ENCODE measurements at regions not wholly inside any gene's neighbourhood (a gene's known extent, or its start where the extent isn't known, plus 50 kb on each side); places are given as distances from the start of the nearest gene placed in this dataset.

DNA sequence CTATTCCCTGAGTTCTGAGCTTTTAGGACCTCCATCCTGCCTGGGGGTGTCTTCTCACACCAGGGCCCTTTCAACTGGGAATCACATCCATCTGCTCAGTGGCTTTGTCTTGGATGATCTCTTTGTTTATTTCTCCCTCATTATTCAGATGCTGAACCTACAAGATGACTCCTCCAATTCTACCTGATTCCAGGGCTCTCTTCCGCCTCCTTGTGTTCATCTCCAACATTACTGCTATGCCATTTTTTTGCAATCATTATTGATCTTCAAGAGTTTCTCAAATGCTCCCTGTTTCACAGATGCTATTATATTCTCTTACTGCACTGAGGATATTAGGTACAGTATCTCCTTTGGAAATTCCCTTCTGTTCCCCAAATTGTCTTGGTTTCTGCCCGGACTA is 307.7 kb downstream of the SHANK2 start:
- TF ChIP-seq EZH2 (conservative IDR thresholded peaks at IDR 0.05; ENCODE audit: low read depth, low read length) (no peak), CTCF (CRISPR knock-in tag; IDR thresholded peaks at IDR 0.05) (no peak), CCAR2 (optimal IDR thresholded peaks at IDR 0.05; ENCODE audit: low read depth, low read length) (no peak), TCF7 (IDR thresholded peaks at IDR 0.05; ENCODE audit: low read depth) (no peak), POLR2A (IDR thresholded peaks at IDR 0.05; ENCODE audit: insufficient read depth in 1 of 2, low read depth in 2 of 2, low read length in 2 of 2) (no peak)
